HG02642 (cell line): ENCODE measurements at regions not wholly inside any gene's neighbourhood (a gene's known extent, or its start where the extent isn't known, plus 50 kb on each side); places are given as distances from the start of the nearest gene placed in this dataset.

Source experiments
- ATAC-seq: cut with Tn5 transposase; IDR thresholded peaks from one replicate; pipeline ENCODE4 v1.9.1; 2021; ENCODE audit warnings: mild to moderate bottlenecking; ENCODE audit not compliant: unreplicated experiment, poor library complexity

DNA sequence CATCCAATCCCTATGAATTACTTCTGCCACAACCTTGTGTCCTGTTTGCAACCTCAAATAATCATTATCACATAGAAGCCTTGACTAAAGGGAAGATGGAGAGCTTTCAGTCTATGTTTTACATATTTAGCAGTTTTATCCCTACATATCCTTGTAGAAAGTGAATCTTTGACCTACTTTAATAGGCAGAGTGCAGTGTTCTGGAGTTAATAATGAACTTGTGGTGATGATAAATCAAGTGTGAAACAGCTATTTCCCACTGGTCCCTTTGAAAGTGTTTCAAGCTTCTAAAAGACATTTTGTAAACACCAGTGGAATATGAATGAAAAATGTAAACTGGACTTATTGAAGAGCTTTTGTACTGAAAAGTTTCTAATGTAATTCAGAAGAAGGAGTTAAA lies 406.7 kb downstream of the GABRG2 start:
- no peak for ATAC-seq

DNA sequence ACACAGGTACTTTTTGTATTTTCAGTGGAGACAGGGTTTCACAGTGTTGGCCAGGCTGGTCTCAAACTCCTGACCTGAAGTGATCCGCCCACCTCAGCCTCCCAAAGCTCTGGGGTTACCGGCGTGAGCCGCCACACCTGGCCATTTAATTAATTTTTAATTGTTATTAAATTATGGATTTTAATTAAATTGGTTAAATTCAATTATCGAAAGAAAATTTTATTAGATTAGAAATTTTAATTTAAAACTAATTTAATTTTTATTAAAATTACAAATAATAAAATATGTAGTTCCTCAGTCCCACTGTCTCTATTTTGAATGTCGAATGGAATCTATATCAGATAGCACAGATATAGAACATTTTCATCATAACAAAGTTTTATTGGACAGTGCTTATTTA lies 416.5 kb downstream of the GABRG2 start:
- ATAC-seq, result no peak

DNA sequence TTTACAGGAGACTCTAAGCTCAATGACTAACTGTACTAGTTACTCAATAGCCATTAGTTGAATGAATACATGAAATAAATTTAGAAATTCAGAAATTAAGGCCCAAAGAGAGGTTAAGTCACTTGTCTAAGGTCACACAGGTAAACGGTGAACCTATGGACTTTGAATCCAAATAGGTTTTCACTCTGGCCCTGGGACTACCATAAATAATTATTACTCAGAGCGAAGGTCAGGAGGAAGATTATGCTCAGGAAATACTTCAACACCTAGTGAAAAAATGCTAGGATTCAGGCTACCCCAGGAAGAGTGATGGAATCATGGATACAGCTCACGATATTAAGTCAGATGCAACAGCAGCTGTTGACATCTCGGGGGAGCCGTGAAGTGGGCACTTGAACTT lies 417.4 kb downstream of the GABRG2 start:
- ATAC-seq, result no peak

DNA sequence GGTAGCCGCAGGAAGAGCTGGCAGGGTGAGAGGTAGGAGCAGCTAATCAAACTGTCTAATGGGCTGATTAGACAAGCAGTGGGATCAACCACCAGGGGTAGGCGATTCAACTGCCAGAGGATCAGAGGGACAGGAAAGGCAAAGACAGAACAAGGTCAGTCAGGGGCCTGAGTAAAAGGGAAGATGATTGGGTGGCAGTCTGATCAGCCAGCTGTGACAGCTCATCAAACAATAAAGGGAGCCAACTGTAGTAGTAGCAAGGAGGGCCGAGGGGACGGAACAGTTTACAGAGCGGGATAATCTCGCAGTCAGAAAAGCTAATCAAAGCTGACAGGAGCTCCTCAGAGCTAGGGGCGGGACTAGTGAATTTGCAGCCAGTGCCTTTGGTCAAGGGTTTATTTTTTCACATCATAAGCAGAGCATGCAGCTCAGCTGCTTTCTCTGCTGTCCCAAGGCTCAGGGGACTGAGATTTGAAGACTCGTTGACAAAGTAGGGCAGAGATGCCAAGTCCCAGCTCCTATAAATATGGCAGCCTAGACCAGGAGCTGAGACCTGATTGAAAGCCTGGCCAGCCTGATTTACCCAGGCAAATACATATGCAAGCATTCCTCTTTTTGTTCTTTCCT lies 418.2 kb downstream of the GABRG2 start:
- ATAC-seq, result no peak

DNA sequence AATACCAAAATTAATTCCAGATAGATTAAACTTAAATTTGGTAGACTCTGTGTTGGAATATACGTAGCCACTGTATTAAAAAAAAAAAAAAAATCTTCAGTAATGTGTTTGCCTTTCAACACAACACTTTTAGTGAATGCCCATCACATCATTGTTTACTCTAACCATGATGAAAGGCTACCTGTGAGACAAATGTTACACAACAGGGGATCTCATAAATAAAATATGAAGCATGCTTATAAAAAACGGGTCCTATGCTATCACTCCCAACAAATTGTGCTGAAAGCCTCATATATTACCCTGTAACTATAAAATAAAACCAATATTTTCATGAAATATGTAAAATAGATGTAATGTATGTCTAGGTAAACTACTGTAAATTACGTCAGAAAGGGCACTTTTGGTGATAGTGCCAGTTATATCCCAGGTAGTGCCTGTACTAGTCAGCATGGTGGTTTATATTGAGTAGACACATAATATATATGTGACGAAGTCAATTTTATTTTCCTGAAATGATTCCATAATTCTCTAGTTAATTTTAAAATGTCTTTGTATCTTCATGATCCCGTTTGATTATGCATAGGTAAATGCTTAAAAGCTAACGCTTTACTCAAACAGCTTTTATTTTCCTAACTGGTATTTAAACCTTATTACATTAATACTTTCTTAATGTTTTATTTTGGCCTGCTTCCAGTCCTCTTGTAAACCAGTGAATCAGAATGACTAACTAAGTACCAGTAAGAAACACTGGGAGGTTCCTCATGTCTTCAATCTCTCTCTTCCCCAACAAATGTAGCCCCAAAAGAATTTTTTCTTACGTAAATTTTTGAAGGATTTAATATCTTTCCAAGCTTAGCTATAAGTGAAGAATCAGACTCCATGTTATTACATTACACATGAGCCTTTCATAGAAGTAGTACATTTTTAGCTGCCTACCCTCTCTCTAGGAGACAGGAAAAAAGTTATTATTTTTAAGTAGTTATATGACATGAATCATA lies 420.3 kb downstream of the GABRG2 start:
- no peak for ATAC-seq

DNA sequence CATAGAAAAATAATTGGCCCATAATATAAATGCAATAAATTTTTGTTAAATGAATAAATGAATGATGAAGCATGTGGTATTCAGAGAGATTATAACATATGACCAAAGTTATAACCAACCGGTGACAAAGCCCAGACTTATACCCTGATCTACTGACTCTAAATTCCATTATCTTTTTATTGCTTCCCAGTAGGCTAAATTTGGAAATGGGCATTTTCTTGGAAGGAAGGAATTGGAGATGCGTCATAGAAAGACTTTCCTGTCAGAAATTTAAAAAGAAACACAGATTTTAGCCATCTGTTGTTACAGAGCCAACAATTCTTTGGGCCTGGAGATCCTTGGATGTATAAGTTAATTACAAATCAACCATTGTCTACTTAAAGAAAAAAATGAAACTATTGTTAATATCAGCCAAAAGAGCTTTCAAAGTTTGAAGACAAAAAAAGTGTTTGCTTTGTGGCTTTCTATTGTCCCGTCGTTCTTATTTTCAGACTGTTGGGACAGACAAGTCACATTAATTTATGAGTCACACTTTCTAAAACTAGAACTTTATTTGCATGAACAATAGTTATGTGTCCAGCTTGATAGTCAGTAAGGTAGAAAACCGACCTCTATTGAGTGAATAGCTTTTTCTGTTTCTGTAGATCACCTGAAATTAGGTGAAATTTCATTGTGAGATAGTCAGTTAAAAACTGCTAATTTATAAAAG lies 428.7 kb downstream of the GABRG2 start:
- ATAC-seq, result no peak

DNA sequence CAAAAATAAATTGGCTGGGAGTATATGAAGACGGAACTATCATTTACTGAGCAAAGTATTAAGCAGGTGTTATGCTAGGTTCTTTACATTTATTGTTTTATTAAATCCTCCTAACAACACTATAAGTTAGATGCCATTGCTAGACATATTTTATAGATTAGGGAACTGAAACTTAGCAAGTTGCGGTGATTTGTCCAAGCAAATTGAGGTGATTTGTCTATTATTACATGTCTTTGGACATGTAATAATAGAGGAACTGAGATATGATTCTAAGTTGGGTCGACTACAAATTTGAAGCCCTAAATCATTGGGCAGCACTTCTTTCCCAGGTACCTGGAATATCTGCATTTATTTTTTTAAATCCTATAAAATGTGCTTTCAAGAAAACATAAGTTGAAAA lies 429.9 kb downstream of the GABRG2 start:
- ATAC-seq, result no peak

DNA sequence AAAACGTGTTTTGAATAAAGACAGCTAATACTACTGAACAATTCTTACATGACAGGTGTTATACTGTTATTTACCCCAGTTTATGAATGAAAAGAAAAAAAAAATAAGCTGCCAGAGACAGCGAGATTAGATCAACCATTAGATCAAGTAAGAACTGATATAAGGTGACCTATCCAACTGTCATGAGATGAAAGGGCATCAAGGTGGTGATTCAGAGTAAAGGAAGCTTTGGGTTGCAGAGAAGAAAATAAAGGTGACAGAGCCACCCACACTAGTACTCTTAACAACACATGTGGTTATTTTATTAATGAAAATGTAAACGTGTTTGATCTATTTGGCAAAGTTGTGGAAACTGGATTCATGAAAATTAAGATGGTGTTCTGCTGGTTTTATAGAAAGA lies 435.2 kb downstream of the GABRG2 start:
- no peak for ATAC-seq

DNA sequence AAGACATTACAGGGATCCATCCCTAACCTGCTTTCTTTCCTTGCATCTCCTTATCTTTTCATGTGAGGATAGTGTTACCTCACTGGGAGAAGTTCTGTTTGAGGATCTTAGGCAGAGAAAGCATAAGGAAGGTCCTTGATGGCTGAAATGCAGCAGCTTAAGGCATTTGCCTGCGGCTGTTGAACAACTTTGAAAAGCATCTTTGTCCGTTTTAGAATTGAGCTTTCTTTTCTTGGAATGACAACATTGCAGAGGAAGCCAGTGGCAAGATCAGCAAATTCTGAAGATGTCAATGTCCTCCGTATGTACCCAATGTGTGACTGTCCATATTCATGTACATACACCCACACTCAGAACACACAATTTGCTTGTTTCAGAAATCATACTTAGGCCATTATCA lies 436.2 kb downstream of the GABRG2 start:
- no peak for ATAC-seq

DNA sequence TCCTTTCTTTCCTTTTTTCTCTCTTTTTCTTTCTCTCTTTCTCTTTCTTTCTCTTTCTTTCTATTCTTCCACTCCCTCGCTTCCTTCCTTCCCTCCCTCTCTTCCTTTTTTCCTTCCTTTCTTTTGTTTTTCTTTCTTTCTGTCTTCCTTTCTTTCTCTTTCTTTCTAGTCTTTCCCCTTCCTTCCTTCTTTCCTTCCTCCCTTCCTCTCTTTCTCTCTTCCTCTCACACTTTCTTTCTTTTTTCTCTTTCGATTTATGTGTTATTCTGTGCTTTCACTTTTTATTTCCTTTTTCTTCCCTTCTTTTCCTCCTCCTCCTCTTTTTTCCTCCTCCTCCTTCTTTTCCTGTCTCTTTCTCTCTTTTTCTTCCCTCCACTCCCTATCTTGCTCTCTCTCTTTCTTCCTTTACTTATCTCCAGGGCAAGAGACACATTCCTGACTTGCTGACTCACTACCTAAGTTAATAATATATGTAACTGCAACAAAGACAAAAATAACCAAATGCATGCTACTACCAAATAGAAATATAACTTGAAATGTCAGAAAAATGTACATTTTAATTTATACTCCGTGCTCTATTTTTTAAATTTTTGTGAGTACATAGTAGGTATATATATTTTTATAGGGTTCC lies 445.5 kb downstream of the GABRG2 start:
- no peak for ATAC-seq

DNA sequence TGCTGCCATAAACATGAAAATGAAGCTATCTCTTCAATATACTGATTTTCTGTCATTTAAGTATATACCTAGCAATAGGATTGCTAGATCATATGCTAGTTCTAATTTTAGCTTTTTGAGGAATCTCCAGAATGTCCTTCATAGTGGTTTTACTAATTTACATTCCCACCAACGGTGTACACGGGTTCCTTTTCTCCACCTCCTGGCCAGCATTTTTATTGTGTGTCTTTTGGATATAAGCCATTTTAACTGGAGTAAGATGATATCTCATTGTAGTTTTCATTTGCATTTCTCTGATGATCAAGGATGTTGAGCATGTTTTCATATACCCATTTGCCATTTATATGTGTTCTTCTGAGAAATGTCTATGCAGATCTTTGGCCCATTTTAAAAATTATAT lies 446.5 kb downstream of the GABRG2 start:
- ATAC-seq, result no peak

DNA sequence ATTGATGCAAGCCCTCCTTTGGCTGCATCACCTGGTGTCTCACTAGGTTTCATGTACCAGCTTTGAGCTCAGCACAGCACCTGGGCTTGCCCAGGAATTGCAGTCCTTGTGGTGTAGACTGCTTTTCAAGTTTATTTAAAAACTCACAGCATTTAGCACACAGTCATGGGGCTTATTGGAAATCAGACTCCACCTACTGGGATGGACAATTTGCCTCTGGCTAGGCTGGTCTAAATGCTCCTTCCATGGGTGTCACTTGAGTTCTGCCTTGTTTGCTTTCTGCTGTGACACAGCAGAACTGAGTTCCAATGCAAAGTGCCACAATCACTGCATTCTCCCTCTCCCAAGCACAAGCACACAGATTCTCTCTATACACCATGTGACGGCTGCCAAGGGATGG lies 453.3 kb downstream of the GABRG2 start:
- ATAC-seq, result no peak

DNA sequence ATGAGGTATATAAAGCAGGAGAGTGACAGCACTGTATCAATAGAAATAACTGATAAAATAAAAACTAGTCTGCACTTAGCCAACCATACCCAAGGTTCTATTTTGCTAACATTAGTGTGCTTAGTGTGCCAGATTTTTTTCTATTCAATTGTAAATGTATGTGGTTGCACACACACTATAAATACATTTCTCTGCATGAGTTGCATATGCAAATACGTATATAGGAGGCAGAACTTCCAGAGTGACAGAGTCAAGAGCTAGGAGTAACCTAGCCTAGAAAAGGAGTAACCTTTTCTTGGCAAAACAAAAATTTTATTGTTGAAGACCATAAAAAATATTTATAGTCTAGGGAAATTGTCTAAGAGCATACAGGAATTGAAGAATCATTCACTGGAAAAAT lies 461.6 kb downstream of the GABRG2 start:
- ATAC-seq, result no peak

DNA sequence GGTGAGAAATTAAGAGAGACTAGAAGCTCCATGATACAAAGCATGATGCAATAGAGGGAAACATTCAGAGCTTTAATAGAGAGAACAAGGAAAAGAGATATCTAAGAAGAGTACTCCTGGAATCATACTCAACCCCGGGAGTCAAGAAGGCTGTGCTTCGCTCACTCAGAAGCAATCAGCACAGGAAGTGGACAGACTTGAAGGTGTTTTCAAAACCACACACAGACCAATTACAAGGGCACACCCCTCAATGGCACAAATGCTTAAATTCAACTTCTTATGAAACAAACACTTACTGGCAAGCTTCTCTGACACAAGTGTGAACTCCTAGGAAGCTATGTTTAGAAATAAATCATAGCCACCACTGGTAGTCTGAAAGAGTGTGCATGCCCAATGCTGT lies 462.3 kb downstream of the GABRG2 start:
- no peak for ATAC-seq

DNA sequence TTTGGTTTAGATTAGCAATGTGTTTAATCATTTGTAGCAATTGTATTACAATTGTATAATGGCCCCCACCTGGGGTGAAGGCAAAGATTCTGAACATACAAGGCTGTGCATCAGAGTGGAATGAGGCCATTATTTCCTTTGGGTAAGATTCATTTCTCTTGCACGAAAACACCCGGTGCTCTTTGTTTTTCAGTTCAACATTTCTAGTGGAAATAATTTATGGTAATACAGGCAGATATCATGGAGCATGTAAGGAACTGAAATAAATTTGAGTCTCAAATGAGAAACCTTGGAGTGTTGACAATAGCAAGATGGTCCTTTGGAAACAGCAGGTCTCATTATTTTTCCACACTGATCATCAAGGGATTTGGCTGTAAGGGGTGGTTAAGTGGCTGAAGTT lies 475.9 kb downstream of the GABRG2 start:
- ATAC-seq, result no peak

DNA sequence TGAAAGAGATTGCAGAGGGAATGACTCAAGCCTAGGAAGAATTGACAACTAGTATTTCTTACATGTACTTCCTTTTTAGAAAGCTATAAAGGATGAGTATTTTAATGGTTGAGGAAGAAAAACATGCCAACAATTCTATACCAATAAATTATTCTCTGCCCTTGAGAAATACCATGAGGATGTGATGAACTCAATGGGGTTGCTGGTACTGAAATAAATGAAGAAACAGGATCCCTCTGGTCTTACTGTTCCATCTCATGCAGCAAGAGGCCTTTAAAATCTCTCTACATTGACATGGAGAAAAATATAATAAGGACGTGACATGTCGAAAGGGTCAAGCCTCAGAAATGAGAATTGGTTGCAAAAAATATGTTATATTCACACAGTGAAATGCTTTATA lies 477.3 kb downstream of the GABRG2 start:
- no peak for ATAC-seq

DNA sequence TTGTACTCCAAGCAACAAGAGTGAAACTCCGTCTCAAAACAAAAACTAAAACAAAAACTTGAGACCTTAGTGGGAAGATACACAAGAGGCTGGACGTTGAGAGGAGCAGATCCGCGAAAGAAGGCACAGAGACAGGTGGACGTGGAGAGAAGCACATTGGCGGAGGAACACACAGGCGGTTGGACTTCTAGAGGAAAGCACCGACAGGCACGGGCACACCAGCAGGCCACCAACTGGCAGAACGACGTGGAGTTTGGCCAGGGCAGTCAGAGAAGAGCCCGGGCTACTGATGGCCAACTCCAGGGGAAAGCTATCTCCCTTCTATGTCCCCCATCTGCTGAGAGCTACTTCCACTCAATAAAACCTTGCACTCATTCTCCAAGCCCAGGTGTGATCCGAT lies 482.7 kb downstream of the GABRG2 start:
- ATAC-seq, result no peak

DNA sequence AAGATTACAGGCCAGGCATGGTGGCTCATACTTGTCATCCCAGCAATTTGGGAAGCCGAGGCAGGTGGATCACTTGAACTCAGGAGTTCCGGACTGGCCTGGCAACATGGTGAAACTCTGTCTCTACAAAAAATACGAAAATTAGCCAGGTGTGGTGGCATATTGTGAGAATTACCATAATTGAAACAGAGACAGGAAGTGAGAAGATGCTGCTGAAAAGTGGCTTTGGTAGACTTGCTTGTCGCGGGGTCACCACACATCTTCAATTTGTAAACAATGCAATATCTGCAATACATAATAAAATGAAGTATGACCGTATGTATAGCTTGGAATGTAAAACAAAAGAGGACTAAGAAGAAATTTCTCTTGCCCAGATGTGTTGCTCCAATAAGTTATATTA lies 490.5 kb downstream of the GABRG2 start:
- ATAC-seq, result no peak

DNA sequence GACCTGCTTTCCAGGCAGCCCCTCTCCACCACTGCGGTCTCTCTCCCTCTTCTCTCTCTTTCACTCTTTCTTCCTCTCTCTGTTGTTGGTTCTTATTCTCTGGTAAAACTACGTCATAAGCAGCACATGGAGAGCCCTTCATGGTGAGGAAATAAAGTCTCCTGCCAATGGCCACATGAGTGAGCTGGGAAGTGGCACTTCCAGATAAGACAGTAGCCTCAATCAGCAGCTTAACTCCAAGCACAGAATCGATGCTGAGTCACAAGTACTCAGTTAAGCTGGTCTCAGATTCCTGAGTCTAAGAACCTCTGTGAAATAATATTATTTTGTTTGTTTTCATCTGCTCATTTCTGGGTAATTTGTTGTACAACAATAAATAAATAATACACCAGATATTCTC lies 500.1 kb downstream of the GABRG2 start:
- no peak for ATAC-seq

DNA sequence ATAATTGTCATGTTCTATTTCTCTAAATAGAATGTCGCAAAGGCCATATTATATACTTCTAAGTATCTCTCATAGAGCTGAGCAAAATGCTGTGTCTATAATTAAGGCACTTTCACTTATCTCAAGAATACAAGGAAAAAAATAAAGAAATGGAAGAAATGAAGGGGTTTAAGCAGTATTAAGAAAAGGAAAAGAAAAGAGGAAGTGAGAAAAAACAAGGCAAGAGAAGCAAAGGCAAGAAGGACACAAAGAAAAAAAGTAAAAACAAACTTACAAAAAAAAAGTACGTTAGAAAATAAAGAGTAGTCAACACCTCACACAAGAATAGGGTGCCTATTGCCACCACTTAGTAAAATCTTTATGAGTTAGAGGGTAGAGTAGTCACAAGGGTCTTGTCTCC lies 506.2 kb downstream of the GABRG2 start:
- ATAC-seq, result no peak

DNA sequence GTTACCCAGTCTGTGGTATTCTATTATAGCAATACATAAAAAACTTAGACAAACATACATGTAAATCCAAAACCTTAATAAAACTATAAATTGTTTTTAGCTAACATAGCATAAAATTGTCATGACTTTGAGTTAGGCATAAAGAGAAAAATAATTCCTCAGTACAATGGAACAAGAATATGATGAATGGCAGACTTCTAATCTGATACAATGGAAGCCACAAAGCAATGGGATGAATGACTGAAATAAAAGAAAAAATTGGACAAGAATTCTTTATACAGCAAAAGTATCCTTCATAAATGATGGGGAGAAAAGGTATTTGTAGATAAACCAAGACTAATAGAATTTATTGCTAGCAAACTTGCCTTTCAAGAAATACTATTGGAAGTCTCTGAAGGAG lies 524.2 kb downstream of the GABRG2 start:
- no peak for ATAC-seq
